ENCODE measurements at regions not wholly inside any gene's neighbourhood (a gene's known extent, or its start where the extent isn't known, plus 50 kb on each side); places are given as distances from the start of the nearest gene placed in this dataset.

DNA sequence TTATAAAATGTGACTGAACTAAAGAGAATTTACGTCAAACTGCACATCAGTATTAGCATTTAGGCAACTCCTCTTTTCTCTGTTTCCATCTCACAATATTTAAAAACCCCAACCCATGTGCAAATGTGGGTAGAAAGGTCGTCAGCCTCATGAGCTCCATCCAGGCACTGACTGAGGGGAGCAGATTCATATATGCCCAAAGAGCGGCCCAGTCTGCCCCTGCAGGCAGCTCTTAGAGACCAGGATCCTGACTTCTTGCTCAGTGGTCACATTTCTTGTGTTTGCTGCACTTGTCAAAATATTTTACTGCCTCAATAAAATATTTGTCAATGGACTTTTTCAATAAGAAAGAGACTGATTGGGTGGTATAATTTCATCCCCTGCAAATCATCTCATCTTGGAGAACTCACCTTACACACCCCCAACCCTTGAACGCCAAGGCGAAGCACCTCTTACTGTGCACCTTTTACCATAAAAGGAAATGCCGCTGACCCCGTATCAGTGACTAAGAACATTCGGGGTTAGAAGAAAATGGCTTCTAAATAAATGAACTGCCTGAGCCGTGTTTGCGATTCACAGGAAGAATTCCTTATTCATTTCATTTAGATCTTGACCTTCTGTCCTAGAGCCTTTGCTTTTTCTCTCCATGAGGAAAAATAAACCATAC lies 418.8 kb downstream of the BCL11B start:
- no peak overlapping the region for H3K27ac ChIP-seq
- no peak for TF ChIP-seq CTCF (conservative IDR thresholded peaks at IDR 0.05)

GRCh38 chr14:98855926-98856715 lies 415.9 kb downstream of the BCL11B start:
- no peak overlapping the region for H3K27ac ChIP-seq
- TF ChIP-seq CTCF (conservative IDR thresholded peaks at IDR 0.05), result no peak

- TF ChIP-seq CTCF (conservative IDR thresholded peaks at IDR 0.05), result no peak
Measured at GRCh38 chr14:98858158-98858557, 413.8 kb downstream of the BCL11B start.

DNA sequence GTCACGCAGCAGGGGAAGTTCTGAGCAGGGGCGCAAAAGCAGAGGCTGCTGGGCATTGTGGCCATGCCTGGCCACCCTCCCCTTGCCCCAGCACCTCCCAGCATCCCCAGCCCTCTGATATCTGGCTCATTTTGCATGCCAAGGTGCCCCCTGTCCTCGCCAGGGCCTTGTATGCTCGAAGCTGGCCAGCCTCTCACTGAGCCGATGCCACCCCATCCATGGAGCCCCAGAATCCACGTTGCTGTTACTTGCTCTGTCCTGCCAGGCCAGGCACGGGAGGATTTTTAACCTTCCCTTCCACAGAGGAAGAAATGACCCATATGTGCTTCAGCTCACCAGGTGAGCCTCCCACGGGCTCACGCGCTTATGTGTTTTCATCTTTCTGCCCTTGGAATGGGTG lies 413.4 kb downstream of the BCL11B start:
- TF ChIP-seq CTCF (conservative IDR thresholded peaks at IDR 0.05), result no peak
- H3K27ac ChIP-seq, result no peak overlapping the region

More at GRCh38 chr14:98858158-98858557, 413.8 kb downstream of the BCL11B start:
- H3K27ac ChIP-seq, result no peak overlapping the region

DNA sequence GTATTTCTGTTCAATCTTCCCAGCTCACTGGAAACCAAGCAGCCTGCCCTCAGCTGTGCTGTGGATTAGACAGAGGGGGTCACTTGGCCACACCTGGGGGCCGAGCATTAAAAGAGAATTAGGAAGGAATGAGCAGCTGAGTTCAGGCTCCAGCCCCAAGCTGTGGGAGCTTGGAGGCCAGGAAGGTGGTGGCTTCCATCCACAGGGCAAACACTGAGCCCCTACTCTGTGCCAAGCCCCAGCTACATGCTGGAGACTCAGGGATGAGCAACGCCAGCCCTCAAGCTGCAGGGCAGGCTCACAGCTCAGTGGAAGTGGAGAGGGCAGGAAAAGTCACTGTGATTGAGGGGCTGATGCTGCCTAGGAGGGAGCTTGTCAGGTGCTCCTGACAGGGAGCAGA lies 412.7 kb downstream of the BCL11B start:
- no peak overlapping the region for H3K27ac ChIP-seq
- TF ChIP-seq CTCF (conservative IDR thresholded peaks at IDR 0.05), result no peak

DNA sequence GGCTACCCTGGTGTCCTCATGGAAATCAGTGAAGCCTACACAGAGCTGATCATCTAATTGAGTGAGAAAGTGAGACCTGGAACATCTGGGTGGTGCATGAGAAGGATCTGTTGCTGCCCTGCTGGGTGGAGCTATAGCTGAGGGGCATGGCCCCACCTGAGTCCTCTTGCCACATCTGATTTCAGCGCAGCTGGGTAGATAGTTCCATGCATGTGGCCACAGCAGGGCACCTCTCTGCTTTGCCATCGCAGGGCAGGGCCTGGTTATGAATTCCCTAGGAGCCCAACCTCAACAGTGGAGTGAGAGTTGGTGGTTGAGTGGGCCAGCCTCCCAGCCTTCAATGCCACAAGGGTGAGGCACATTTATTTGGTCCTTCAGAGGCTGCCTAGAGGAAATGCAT lies 407.8 kb downstream of the BCL11B start:
- no peak overlapping the region for H3K27ac ChIP-seq
- TF ChIP-seq CTCF (conservative IDR thresholded peaks at IDR 0.05), result no peak

DNA sequence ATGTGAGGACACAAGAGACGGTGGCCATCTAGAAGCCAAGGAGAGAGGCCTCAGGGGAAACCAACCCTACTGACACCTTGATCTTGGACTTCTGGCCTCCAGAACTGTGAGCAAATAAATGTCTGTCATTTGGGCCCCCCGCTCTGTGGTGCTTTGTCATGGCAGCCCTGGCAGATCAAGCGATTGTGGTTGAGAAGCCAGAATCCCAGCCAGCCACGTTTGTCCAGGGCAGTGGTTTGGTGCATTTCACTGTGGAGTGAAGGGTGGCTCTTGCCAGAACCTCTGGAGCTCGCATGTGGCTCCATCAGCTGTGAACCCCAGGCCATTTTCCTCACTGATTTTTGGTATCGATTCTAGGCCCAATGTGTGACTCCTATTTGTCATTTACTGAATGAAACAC lies 404.9 kb downstream of the BCL11B start:
- no peak overlapping the region for H3K27ac ChIP-seq
- TF ChIP-seq CTCF (conservative IDR thresholded peaks at IDR 0.05), result no peak
